ENCODE measurements at regions not wholly inside any gene's neighbourhood (a gene's known extent, or its start where the extent isn't known, plus 50 kb on each side); places are given as distances from the start of the nearest gene placed in this dataset.

GRCh38 chr1:147811273-147811672 is 50.9 kb upstream of the GJA5 start:
- DNase-seq (ENCODE audit: low read depth, low spot score): no peak

- no peak for DNase-seq (ENCODE audit: low read depth, low spot score)
Measured at GRCh38 chr1:147811751-147812150, 51.3 kb upstream of the GJA5 start.

- no peak for DNase-seq (ENCODE audit: low read depth, low spot score)
Measured at GRCh38 chr1:147812799-147813198, 52.4 kb upstream of the GJA5 start.

- DNase-seq (ENCODE audit: low read depth, low spot score): no peak
Measured at GRCh38 chr1:147815503-147815902, 55.1 kb upstream of the GJA5 start.

- DNase-seq (ENCODE audit: low read depth, low spot score): no peak
Measured at GRCh38 chr1:147820761-147821297, 60.4 kb upstream of the GJA5 start.

- DNase-seq (ENCODE audit: low read depth, low spot score): no peak
Measured at GRCh38 chr1:147821883-147822282, 61.5 kb upstream of the GJA5 start.

GRCh38 chr1:147822292-147822691 is 61.9 kb upstream of the GJA5 start:
- DNase-seq (ENCODE audit: low read depth, low spot score): no peak

- no peak for DNase-seq (ENCODE audit: low read depth, low spot score)
Measured at GRCh38 chr1:147824001-147824400, 63.6 kb upstream of the GJA5 start.

- DNase-seq (ENCODE audit: low read depth, low spot score): no peak
Measured at GRCh38 chr1:147824798-147825197, 64.4 kb upstream of the GJA5 start.

- no peak for DNase-seq (ENCODE audit: low read depth, low spot score)
Measured at GRCh38 chr1:147825586-147825985, 65.2 kb upstream of the GJA5 start.

- no peak for DNase-seq (ENCODE audit: low read depth, low spot score)
Measured at GRCh38 chr1:147826259-147826658, 65.9 kb upstream of the GJA5 start.

- DNase-seq (ENCODE audit: low read depth, low spot score): peak; percentile 74
Measured at GRCh38 chr1:147833231-147833860, 69.2 kb upstream of the GJA8 start.

- peak; percentile 23 for DNase-seq (ENCODE audit: low read depth, low spot score)
Measured at GRCh38 chr1:147834181-147834580, 68.4 kb upstream of the GJA8 start.

GRCh38 chr1:147834810-147835209 is 67.8 kb upstream of the GJA8 start:
- no peak for DNase-seq (ENCODE audit: low read depth, low spot score)

GRCh38 chr1:147837129-147837963 is 65.2 kb upstream of the GJA8 start:
- DNase-seq (ENCODE audit: low read depth, low spot score): peak; percentile 89

- DNase-seq (ENCODE audit: low read depth, low spot score): no peak
Measured at GRCh38 chr1:147837964-147838292, 64.7 kb upstream of the GJA8 start.

- DNase-seq (ENCODE audit: low read depth, low spot score): peak; percentile 40
Measured at GRCh38 chr1:147840909-147841308, 61.7 kb upstream of the GJA8 start.

GRCh38 chr1:147842578-147842977 is 60.0 kb upstream of the GJA8 start:
- DNase-seq (ENCODE audit: low read depth, low spot score): no peak

- no peak for DNase-seq (ENCODE audit: low read depth, low spot score)
Measured at GRCh38 chr1:147843486-147843885, 59.1 kb upstream of the GJA8 start.

GRCh38 chr1:147847831-147848230 is 54.8 kb upstream of the GJA8 start:
- no peak for DNase-seq (ENCODE audit: low read depth, low spot score)

- no peak for DNase-seq (ENCODE audit: low read depth, low spot score)
Measured at GRCh38 chr1:147849098-147849895, 53.3 kb upstream of the GJA8 start.

- DNase-seq (ENCODE audit: low read depth, low spot score): no peak
Measured at GRCh38 chr1:147850737-147851136, 51.9 kb upstream of the GJA8 start.
